A673 (cell line): ENCODE measurements at regions not wholly inside any gene's neighbourhood (a gene's known extent, or its start where the extent isn't known, plus 50 kb on each side); places are given as distances from the start of the nearest gene placed in this dataset.

Source experiments
- EZH2 ChIP-seq: fragments of 200-600 bp; sonication (generic); IDR thresholded peaks from 2 replicates; pipeline ENCODE4 v1.6.1; 2017; ENCODE audit warnings: borderline replicate concordance, low read depth, mild to moderate bottlenecking, mixed read lengths, antibody characterized with exemption, low read length; ENCODE audit not compliant: poor library complexity, severe bottlenecking
- TF ChIP-seq, protein P1 (sequence below): fragments of 300-800, 200-600 bp; sonication (generic); conservative IDR thresholded peaks from 2 replicates; pipeline ENCODE4 v1.5.1; 2017; ENCODE audit warnings: low read depth, mild to moderate bottlenecking, antibody characterized with exemption, low read length, moderate library complexity, mixed read lengths

DNA sequence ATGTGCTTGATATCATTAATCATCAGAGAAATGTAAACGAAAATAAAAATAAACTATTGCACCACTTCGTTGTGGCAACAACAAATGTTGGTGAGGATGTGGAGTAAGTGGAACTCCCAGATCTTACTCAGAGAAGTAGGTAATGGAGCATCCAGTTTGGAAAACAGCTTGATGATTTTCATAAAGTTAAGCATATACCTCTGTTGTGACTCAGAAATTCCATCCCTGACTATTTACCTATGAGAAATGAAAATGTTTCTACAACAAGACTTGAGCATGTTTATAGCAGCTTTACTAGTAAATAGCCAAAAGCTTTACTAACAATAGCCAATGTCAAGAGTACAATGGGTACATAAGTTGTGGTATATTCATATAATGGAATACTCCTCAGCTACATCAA lies 214.7 kb upstream of the NMUR2 start:
- TF ChIP-seq, protein P1, sequence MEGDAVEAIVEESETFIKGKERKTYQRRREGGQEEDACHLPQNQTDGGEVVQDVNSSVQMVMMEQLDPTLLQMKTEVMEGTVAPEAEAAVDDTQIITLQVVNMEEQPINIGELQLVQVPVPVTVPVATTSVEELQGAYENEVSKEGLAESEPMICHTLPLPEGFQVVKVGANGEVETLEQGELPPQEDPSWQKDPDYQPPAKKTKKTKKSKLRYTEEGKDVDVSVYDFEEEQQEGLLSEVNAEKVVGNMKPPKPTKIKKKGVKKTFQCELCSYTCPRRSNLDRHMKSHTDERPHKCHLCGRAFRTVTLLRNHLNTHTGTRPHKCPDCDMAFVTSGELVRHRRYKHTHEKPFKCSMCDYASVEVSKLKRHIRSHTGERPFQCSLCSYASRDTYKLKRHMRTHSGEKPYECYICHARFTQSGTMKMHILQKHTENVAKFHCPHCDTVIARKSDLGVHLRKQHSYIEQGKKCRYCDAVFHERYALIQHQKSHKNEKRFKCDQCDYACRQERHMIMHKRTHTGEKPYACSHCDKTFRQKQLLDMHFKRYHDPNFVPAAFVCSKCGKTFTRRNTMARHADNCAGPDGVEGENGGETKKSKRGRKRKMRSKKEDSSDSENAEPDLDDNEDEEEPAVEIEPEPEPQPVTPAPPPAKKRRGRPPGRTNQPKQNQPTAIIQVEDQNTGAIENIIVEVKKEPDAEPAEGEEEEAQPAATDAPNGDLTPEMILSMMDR: no peak
- no peak for TF ChIP-seq EZH2
